ENCODE measurements at regions not wholly inside any gene's neighbourhood (a gene's known extent, or its start where the extent isn't known, plus 50 kb on each side); places are given as distances from the start of the nearest gene placed in this dataset.

GRCh38 chr6:120129228-120129627, 779.7 kb upstream of the MAN1A1 start:
- TF ChIP-seq CTCF (IDR thresholded peaks at IDR 0.05) (no peak), SIN3A (IDR thresholded peaks at IDR 0.05; ENCODE audit: borderline replicate concordance, insufficient read depth, low read depth, low read length) (no peak), POLR2AphosphoS5 (IDR thresholded peaks at IDR 0.05; ENCODE audit: low read depth, low read length) (no peak), TCF7L2 (IDR thresholded peaks at IDR 0.05; ENCODE audit: low read depth, low read length) (no peak)
- TF ChIP-seq, protein P1, sequence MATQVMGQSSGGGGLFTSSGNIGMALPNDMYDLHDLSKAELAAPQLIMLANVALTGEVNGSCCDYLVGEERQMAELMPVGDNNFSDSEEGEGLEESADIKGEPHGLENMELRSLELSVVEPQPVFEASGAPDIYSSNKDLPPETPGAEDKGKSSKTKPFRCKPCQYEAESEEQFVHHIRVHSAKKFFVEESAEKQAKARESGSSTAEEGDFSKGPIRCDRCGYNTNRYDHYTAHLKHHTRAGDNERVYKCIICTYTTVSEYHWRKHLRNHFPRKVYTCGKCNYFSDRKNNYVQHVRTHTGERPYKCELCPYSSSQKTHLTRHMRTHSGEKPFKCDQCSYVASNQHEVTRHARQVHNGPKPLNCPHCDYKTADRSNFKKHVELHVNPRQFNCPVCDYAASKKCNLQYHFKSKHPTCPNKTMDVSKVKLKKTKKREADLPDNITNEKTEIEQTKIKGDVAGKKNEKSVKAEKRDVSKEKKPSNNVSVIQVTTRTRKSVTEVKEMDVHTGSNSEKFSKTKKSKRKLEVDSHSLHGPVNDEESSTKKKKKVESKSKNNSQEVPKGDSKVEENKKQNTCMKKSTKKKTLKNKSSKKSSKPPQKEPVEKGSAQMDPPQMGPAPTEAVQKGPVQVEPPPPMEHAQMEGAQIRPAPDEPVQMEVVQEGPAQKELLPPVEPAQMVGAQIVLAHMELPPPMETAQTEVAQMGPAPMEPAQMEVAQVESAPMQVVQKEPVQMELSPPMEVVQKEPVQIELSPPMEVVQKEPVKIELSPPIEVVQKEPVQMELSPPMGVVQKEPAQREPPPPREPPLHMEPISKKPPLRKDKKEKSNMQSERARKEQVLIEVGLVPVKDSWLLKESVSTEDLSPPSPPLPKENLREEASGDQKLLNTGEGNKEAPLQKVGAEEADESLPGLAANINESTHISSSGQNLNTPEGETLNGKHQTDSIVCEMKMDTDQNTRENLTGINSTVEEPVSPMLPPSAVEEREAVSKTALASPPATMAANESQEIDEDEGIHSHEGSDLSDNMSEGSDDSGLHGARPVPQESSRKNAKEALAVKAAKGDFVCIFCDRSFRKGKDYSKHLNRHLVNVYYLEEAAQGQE (IDR thresholded peaks at IDR 0.05; ENCODE audit: insufficient read depth in 1 of 2, low read depth in 2 of 2, low read length in 1 of 2) = no peak
